ENCODE measurements at regions not wholly inside any gene's neighbourhood (a gene's known extent, or its start where the extent isn't known, plus 50 kb on each side); places are given as distances from the start of the nearest gene placed in this dataset.

DNA sequence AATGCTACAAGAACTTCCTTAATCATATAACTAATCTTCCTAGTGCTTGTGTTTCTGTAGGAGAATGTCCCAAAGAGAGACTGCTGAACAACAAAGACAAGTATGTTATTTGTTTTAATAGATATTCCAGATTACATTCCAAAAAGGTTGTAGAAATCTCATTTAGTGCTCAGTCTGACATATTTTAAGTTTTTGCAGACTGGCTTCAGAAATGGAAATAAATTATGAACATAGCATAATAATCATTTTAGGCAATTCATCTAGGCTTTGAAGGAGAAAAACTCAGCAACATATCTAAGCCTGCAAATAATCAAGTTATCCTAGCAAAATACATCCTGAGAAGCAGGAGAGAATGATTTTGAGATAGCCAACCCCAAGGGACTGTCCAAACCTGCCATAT is 171.6 kb upstream of the CDH5 start:
- H3K27ac ChIP-seq (ENCODE audit: insufficient read depth, low read length), result no peak overlapping the region
- H3K79me2 ChIP-seq (ENCODE audit: control insufficient read depth, insufficient read depth, low read length), result no peaks in the 10 kb centered on the region
- TF ChIP-seq CTCF (conservative IDR thresholded peaks at IDR 0.05 in 1 of 2, IDR thresholded peaks at IDR 0.05 in 1 of 2; ENCODE audit: low read depth in 1 of 2, low read length in 2 of 2), result no peak
- TF ChIP-seq EZH2 (IDR thresholded peaks at IDR 0.05; ENCODE audit: low read length, missing control alignments), result no peak
- no peak overlapping the region for H3K9ac ChIP-seq (ENCODE audit: insufficient read depth, low read length)
- H3K4me1 ChIP-seq (ENCODE audit: control insufficient read depth, extremely low read depth, insufficient read depth, low read length), result peaks cover 3% of the 10 kb centered on the region
- no peaks in the 10 kb centered on the region for H4K20me1 ChIP-seq (ENCODE audit: control insufficient read depth, extremely low read depth, insufficient read depth, low read length)
- no peak overlapping the region for H3K4me3 ChIP-seq (replicated peaks in 1 of 4; ENCODE audit: control extremely low read depth in 1 of 4, insufficient read depth in 1 of 4, low read depth in 3 of 4, low read length in 4 of 4)
- no peak overlapping the region for H3K4me2 ChIP-seq (ENCODE audit: extremely low read depth, insufficient read depth, low read length)
- no peaks in the 10 kb centered on the region for H3K9me3 ChIP-seq (ENCODE audit: control insufficient read depth, insufficient read depth, low read depth, low read length)
- no peak overlapping the region for H2AFZ ChIP-seq (ENCODE audit: low read length)
- no peaks in the 10 kb centered on the region for H3K27me3 ChIP-seq (ENCODE audit: control insufficient read depth, insufficient read depth, low read length)
- DNase-seq (ENCODE audit: low read depth in 2 of 2), result no peak
- H3K36me3 ChIP-seq (ENCODE audit: control insufficient read depth, insufficient read depth, low read length), result no peaks in the 10 kb centered on the region

- Histone ChIP-seq H3K9ac (ENCODE audit: insufficient read depth, low read length) (no peak overlapping the region), H3K4me1 (ENCODE audit: control insufficient read depth, extremely low read depth, insufficient read depth, low read length) (peaks cover 8% of the 10 kb centered on the region), H3K9me3 (ENCODE audit: control insufficient read depth, insufficient read depth, low read depth, low read length) (no peaks in the 10 kb centered on the region), H3K4me2 (ENCODE audit: extremely low read depth, insufficient read depth, low read length) (no peak overlapping the region), H2AFZ (ENCODE audit: low read length) (no peak overlapping the region), H3K36me3 (ENCODE audit: control insufficient read depth, insufficient read depth, low read length) (no peaks in the 10 kb centered on the region), H3K27ac (ENCODE audit: insufficient read depth, low read length) (no peak overlapping the region), H3K27me3 (ENCODE audit: control insufficient read depth, insufficient read depth, low read length) (no peaks in the 10 kb centered on the region), H4K20me1 (ENCODE audit: control insufficient read depth, extremely low read depth, insufficient read depth, low read length) (no peaks in the 10 kb centered on the region), H3K79me2 (ENCODE audit: control insufficient read depth, insufficient read depth, low read length) (no peaks in the 10 kb centered on the region), H3K4me3 (replicated peaks in 1 of 4; ENCODE audit: control extremely low read depth in 1 of 4, insufficient read depth in 1 of 4, low read depth in 3 of 4, low read length in 4 of 4) (no peak overlapping the region)
- no peak for DNase-seq (ENCODE audit: low read depth in 2 of 2)
- no peak for TF ChIP-seq CTCF (conservative IDR thresholded peaks at IDR 0.05 in 1 of 2, IDR thresholded peaks at IDR 0.05 in 1 of 2; ENCODE audit: low read depth in 1 of 2, low read length in 2 of 2)
- TF ChIP-seq EZH2 (IDR thresholded peaks at IDR 0.05; ENCODE audit: low read length, missing control alignments), result no peak
Observed at GRCh38 chr16:66193543-66194229, 172.8 kb upstream of the CDH5 start.

DNA sequence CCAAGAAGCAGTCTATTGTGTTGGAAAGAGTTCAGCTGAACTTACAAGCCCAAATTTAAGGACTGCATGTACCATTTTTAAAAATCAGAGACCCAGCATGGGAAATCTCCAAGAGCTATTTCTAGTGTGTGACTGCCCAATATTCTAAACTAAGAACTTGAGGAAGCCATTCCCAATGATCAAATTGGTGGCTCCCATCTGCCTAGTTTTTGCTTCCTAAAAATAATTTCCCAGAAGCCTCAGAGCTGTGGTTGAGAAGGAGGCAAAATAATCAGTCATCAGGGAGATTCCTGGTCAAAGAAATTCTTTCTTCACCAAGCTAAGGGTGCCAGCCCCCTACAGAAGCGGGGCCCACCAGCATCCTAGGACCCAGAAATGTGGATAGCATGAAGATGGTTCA is 176.1 kb upstream of the CDH5 start:
- H3K4me3 ChIP-seq (replicated peaks in 1 of 4; ENCODE audit: control extremely low read depth in 1 of 4, insufficient read depth in 1 of 4, low read depth in 3 of 4, low read length in 4 of 4), result no peak overlapping the region
- H3K27me3 ChIP-seq (ENCODE audit: control insufficient read depth, insufficient read depth, low read length), result no peaks in the 10 kb centered on the region
- no peak for DNase-seq (ENCODE audit: low read depth in 2 of 2)
- no peak overlapping the region for H3K4me2 ChIP-seq (ENCODE audit: extremely low read depth, insufficient read depth, low read length)
- peak overlapping the region; percentile 2 for H3K27ac ChIP-seq (ENCODE audit: insufficient read depth, low read length)
- peaks cover 8% of the 10 kb centered on the region for H3K4me1 ChIP-seq (ENCODE audit: control insufficient read depth, extremely low read depth, insufficient read depth, low read length)
- no peak overlapping the region for H2AFZ ChIP-seq (ENCODE audit: low read length)
- no peak overlapping the region for H3K9ac ChIP-seq (ENCODE audit: insufficient read depth, low read length)
- no peak for TF ChIP-seq EZH2 (IDR thresholded peaks at IDR 0.05; ENCODE audit: low read length, missing control alignments)
- TF ChIP-seq CTCF (conservative IDR thresholded peaks at IDR 0.05 in 1 of 2, IDR thresholded peaks at IDR 0.05 in 1 of 2; ENCODE audit: low read depth in 1 of 2, low read length in 2 of 2), result no peak
- no peaks in the 10 kb centered on the region for H3K9me3 ChIP-seq (ENCODE audit: control insufficient read depth, insufficient read depth, low read depth, low read length)
- no peaks in the 10 kb centered on the region for H3K36me3 ChIP-seq (ENCODE audit: control insufficient read depth, insufficient read depth, low read length)
- H3K79me2 ChIP-seq (ENCODE audit: control insufficient read depth, insufficient read depth, low read length), result no peaks in the 10 kb centered on the region
- no peaks in the 10 kb centered on the region for H4K20me1 ChIP-seq (ENCODE audit: control insufficient read depth, extremely low read depth, insufficient read depth, low read length)
